Kidney (tissue), 13 donors: ENCODE measurements at regions not wholly inside any gene's neighbourhood (a gene's known extent, or its start where the extent isn't known, plus 50 kb on each side); places are given as distances from the start of the nearest gene placed in this dataset.

Source experiments
- DNase-seq, 5 donors: peaks; one replicate each; pipeline ENCODE4 v3.0.0-alpha.2; 2013 to 2020
- FAIRE-seq: peaks from 2 replicates; lab custom pipeline; 2012; peaks lifted over from hg19 to GRCh38; lab: Jason Lieb, UNC
- H3K27ac ChIP-seq, 2 donors: one replicate each; pipeline ENCODE4 v1.7.0; 2013; ENCODE audit warnings: low read depth in 2 of 2, low read length in 2 of 2, inconsistent platforms in 1 of 2
- H3K27me3 ChIP-seq: one replicate; pipeline ENCODE4 v1.7.1; 2013; ENCODE audit warnings: low read length, inconsistent platforms; ENCODE audit not compliant: control insufficient read depth, insufficient read depth
- H3K36me3 ChIP-seq, 3 donors: one replicate each; pipeline versions ENCODE4 v1.7.0 to v1.7.1; 2013; ENCODE audit warnings: low read length in 3 of 3, control low read depth in 1 of 3, inconsistent platforms in 1 of 3; ENCODE audit not compliant: insufficient read depth in 3 of 3, control insufficient read depth in 2 of 3
- H3K4me1 ChIP-seq, 3 donors: one replicate each; pipeline versions ENCODE4 v1.7.0 to v1.7.1; 2013; ENCODE audit warnings: low read length in 3 of 3, inconsistent platforms in 1 of 3, low read depth in 1 of 3; ENCODE audit not compliant: control insufficient read depth in 2 of 3, insufficient read depth in 2 of 3
- H3K4me3 ChIP-seq, 3 donors: one replicate each; pipeline versions ENCODE4 v1.7.0 to v1.8.1; 2013; ENCODE audit warnings: low read length in 3 of 3, control low read depth in 1 of 3, inconsistent platforms in 1 of 3
- H3K9ac ChIP-seq, 3 donors: one replicate each; pipeline versions ENCODE4 v1.7.0 to v1.7.1; 2013; ENCODE audit warnings: low read length in 3 of 3, control low read depth in 1 of 3, inconsistent platforms in 1 of 3
- H3K9me3 ChIP-seq, 3 donors: one replicate each; pipeline versions ENCODE4 v1.7.0 to v1.7.1; 2013; ENCODE audit warnings: low read length in 3 of 3, control low read depth in 1 of 3, inconsistent platforms in 1 of 3; ENCODE audit not compliant: control insufficient read depth in 2 of 3, insufficient read depth in 1 of 3
- CTCF ChIP-seq: IDR thresholded peaks from 3 replicates; pipeline ENCODE4 v1.5.1; 2012; ENCODE audit warnings: mild to moderate bottlenecking, moderate library complexity, borderline replicate concordance; ENCODE audit not compliant: insufficient read depth; ENCODE audit errors: extremely low read depth
- intact Hi-C: fragments of 100-400 bp; cut with DNase I; formaldehyde crosslinking; loops from one replicate; pipeline ENCODE4 v1.11.1; 2022
- donor health status: control.
- donor health status: control.
- donor health status: control.
- donor health status: control.
- donor health status: control.
- donor health status: DM: yes; HTN: yes; CAD: no.
- donor health status: Normal renal cell carcinoma (clear cell type).

- Histone ChIP-seq H3K9ac (no peak overlapping the region), H3K27ac (no peak overlapping the region), H3K27me3 (no peaks in the 10 kb centered on the region), H3K4me3 (no peak overlapping the region), H3K36me3 (no peaks in the 10 kb centered on the region), H3K9me3 (no peaks in the 10 kb centered on the region), H3K4me1 (no peaks in the 10 kb centered on the region)
- DNase-seq (no peak), FAIRE-seq (no peak)
- intact Hi-C loops: no loop called here
- TF ChIP-seq CTCF: no peak
Measured at GRCh38 chr9:115938479-115938878, 215.1 kb upstream of the PAPPA start.

GRCh38 chr9:115939065-115939765, 214.4 kb upstream of the PAPPA start:
- no peak for TF ChIP-seq CTCF
- intact Hi-C loops: no loop called here
- FAIRE-seq: no peak
- no peaks in the 10 kb centered on the region for H3K36me3 ChIP-seq
- no peak overlapping the region for H3K4me3 ChIP-seq
- no peaks in the 10 kb centered on the region for H3K9me3 ChIP-seq
- no peaks in the 10 kb centered on the region for H3K27me3 ChIP-seq
- H3K27ac ChIP-seq: no peak overlapping the region
- no peaks in the 10 kb centered on the region for H3K4me1 ChIP-seq
- no peak overlapping the region for H3K9ac ChIP-seq
- no peak for DNase-seq

GRCh38 chr9:115941561-115942315, 211.9 kb upstream of the PAPPA start:
- no peak overlapping the region for H3K4me3 ChIP-seq
- no peak for FAIRE-seq

More at GRCh38 chr9:115941561-115942315, 211.9 kb upstream of the PAPPA start:
- intact Hi-C loops: no loop called here
- Histone ChIP-seq H3K9me3 (no peaks in the 10 kb centered on the region), H3K9ac (no peak overlapping the region), H3K36me3 (no peaks in the 10 kb centered on the region), H3K4me1 (no peaks in the 10 kb centered on the region), H3K27ac (no peak overlapping the region), H3K27me3 (no peaks in the 10 kb centered on the region)
- no peak for DNase-seq
- no peak for TF ChIP-seq CTCF
